DMS153 treated with DMSO at 0.1 percent for 48 hours (cell line): ENCODE measurements at regions not wholly inside any gene's neighbourhood (a gene's known extent, or its start where the extent isn't known, plus 50 kb on each side); places are given as distances from the start of the nearest gene placed in this dataset.
"Not testable (repeated sequence)": the region's sequence is repeated elsewhere in the genome, so short reads cannot be mapped to it uniquely, and the experiment has no call there.

ENCODE experiments used
- DNase-seq: peaks from one replicate; lab custom pipeline; 2025; ENCODE audit not compliant: unreplicated experiment; lab: John Stamatoyannopoulos, UW

- DNase-seq: no peak
Observed at GRCh38 chr9:74407166-74407565, 90.0 kb upstream of the RORB start.

GRCh38 chr9:74412236-74412979 lies 84.7 kb upstream of the RORB start:
- DNase-seq: no peak

DNA sequence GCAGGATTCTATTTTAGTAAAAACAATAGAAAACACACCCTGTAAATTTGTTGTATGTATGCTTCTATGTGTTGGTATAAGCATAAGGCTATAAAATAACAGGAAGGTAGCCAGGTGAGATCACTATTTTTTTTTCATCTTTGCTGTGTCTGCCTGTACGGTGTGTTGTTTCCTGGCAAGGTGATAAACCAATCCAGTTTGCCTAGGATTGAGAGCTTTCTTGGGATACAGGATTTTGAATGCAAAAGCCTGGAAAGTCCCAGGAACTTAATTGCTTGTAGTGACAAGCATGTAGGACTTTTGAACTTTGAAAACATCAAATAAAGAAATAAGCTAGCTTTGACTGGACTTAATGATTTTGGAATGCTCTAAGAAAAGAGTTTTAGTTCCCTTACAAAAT lies 83.3 kb upstream of the RORB start:
- no peak for DNase-seq

DNA sequence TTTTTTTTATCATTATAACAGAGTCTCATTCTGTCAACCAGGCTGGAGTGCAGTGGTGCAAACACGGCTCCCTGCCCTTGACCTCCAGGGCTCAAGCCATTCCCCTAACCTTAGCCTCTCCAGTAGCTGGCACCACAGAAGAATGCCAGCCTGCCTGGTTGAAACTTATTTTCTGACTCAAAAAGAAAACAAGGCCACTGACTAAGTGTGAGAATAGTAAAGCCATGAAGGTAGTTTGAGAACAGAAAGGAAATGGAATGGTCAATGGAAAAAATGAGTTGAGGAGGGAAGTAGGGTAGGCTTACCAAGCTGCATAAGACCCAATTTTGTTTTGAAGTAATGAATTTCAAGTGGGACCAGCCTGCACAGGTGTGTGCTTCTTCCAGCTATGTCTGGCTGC lies 82.8 kb upstream of the RORB start:
- DNase-seq: no peak

- no peak for DNase-seq
Observed at GRCh38 chr9:74415995-74416394, 81.1 kb upstream of the RORB start.

DNA sequence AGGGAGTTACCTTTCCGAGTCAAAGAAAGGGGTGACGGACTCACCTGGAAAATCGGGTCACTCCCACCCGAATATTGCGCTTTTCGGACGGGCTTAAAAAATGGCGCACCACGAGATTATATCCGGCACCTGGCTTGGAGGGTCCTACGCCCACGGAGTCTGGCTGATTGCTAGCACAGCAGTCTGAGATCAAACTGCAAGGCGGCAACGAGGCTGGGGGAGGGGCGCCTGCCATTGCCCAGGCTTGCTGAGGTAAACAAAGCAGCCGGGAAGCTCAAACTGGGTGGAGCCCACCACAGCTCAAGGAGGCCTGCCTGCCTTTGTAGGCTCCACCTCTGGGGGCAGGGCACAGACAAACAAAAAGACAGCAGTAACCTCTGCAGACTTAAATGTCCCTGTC lies 72.6 kb upstream of the RORB start:
- not testable (repeated sequence) for DNase-seq

DNA sequence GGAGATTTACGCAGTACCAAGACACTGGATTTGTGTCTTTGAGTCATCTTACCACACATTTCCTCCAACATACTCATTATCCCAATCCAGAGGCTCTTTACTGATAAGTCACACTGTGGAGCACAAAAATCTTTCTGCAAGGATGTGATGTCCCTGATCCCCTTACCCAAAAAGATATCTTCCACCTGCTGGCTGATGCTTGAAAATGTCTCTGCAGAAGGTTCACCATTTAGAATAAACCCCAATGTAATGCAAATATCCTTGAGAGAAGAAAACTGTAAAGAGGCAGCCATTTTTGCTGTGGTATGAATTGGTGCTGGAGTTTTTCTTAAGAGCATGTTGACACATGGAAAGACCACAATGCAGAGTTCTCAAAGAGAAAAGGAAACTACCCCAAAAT lies 65.7 kb upstream of the RORB start:
- DNase-seq: no peak

GRCh38 chr9:74443036-74443750 lies 53.9 kb upstream of the RORB start:
- DNase-seq: no peak

DNA sequence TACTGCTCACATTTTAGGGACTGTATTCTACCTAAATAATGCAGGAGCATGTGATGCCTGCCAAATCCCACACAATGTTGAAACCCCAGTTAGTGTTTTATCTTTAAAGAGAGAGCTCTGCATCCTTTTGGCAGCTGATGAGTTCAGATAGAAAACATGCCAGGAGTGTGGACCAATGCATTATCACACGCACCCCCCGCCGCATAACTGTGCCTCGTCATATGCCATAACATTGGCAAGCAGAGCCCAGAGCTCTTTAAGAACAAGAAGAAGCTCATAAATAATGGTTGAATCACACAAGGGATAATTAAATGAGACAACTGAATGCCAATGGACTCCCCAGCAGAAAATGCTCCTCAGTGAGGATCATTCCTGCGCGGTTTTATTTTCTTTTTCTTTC lies 52.8 kb upstream of the RORB start:
- DNase-seq: no peak
